ENCODE measurements at regions not wholly inside any gene's neighbourhood (a gene's known extent, or its start where the extent isn't known, plus 50 kb on each side); places are given as distances from the start of the nearest gene placed in this dataset.

DNA sequence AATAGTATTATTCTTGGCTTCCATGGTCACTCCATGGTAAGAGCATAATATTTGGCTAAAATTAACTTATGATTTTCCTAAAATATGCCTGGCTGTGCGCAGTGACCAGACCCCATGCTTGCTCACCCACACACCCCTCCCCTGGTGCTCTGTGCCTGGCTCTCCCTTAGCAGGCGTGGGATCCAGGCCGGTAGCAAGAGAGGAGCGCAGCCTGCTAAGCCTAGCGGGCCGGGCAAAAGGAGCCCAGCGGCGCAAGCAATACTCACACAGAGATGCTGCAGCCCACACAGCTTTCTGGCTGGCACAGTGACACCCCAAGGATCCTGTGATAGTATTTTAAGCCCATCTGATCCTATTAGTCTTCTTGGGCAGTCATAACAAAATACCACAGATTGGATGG lies 79.8 kb upstream of the EYS start:
- in situ Hi-C loops (cut with HindIII; ENCODE audit: low pct_ligation_motif_present, low sequenced_read_pairs), result no loop called here
- Histone ChIP-seq H3K4me3 (ENCODE audit: low read depth, low read length) (no peak overlapping the region), H3K27ac (no peak overlapping the region), H3K36me3 (replicated peaks) (no peaks in the 10 kb centered on the region), H3K27me3 (replicated peaks) (no peaks in the 10 kb centered on the region)
- no peak for TF ChIP-seq CTCF (IDR thresholded peaks at IDR 0.05; ENCODE audit: low read depth, low read length, missing control alignments)
- no peak for DNase-seq

DNA sequence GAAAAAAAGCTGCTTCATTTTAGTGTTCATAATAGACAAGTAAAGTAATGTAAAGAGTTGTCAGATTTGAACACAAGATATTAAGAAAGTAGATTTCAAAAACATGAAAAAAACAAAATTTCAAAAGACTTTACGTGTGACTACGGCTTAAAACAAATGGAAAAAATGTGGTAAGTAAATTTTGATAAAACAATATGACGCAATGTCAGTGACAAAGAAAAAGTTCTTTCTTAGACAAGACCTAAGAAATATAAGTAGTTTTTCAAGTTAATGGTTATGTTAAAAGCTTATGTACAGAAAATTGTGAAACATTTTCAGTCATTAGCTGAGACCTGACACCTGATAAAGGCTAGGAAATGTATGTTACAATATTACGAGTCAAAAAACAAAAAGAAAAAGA lies 73.7 kb upstream of the EYS start:
- in situ Hi-C loops (cut with HindIII; ENCODE audit: low pct_ligation_motif_present, low sequenced_read_pairs), result no loop called here
- no peak for TF ChIP-seq CTCF (IDR thresholded peaks at IDR 0.05; ENCODE audit: low read depth, low read length, missing control alignments)
- H3K27ac ChIP-seq, result no peak overlapping the region
- H3K36me3 ChIP-seq (replicated peaks), result no peaks in the 10 kb centered on the region
- DNase-seq, result no peak
- no peaks in the 10 kb centered on the region for H3K27me3 ChIP-seq (replicated peaks)
- no peak overlapping the region for H3K4me3 ChIP-seq (ENCODE audit: low read depth, low read length)

GRCh38 chr6:65776332-65776731 lies 69.3 kb upstream of the EYS start:
- H3K36me3 ChIP-seq (replicated peaks), result no peaks in the 10 kb centered on the region
- H3K27me3 ChIP-seq (replicated peaks), result no peaks in the 10 kb centered on the region
- TF ChIP-seq CTCF (IDR thresholded peaks at IDR 0.05; ENCODE audit: low read depth, low read length, missing control alignments), result peak; percentile 14
- H3K4me3 ChIP-seq (ENCODE audit: low read depth, low read length), result no peak overlapping the region
- DNase-seq, result no peak
- no peak overlapping the region for H3K27ac ChIP-seq
- in situ Hi-C loops (cut with HindIII; ENCODE audit: low pct_ligation_motif_present, low sequenced_read_pairs), result no loop called here

DNA sequence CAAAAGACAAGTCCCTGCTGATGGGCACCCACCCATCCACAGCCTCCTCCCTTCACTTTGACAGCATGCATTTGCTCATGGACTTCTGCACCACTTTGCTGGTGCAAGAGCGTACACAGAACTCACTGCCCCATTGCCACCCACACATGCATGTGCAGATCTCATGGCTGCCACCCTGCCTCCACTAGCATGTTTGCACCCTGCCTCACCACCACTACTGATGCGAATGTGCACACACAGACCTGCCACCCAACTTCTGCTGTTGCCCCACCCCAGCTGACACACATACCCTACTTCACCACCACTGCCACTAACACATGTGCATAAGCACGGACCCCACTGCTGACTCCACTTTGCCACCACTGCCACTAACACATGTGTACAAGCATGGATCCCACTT lies 64.9 kb upstream of the EYS start:
- no peak for TF ChIP-seq CTCF (IDR thresholded peaks at IDR 0.05; ENCODE audit: low read depth, low read length, missing control alignments)
- in situ Hi-C loops (cut with HindIII; ENCODE audit: low pct_ligation_motif_present, low sequenced_read_pairs), result no loop called here
- Histone ChIP-seq H3K36me3 (replicated peaks) (no peaks in the 10 kb centered on the region), H3K4me3 (ENCODE audit: low read depth, low read length) (no peak overlapping the region), H3K27me3 (replicated peaks) (no peaks in the 10 kb centered on the region), H3K27ac (no peak overlapping the region)
- no peak for DNase-seq

DNA sequence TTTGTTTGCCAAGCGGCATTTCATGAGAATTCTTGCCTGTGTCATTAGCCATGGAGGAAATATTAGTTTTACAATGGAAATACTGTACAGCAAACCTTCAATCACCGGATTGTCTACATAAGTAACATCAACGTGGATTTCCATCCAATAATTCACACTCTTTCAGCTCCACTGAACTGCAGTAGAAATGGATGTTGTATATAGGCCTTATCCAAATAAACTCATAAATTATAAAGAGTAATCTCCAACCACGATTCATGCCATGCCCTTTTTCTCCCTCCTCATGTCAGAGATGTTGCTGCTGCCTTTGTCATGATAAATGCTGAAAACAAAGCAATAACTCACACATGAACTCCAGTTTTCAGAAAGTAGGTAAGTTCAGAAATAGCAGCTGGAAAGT lies 54.9 kb upstream of the EYS start:
- H3K27me3 ChIP-seq (replicated peaks), result no peaks in the 10 kb centered on the region
- no peaks in the 10 kb centered on the region for H3K36me3 ChIP-seq (replicated peaks)
- no peak overlapping the region for H3K4me3 ChIP-seq (ENCODE audit: low read depth, low read length)
- in situ Hi-C loops (cut with HindIII; ENCODE audit: low pct_ligation_motif_present, low sequenced_read_pairs), result no loop called here
- no peak overlapping the region for H3K27ac ChIP-seq
- TF ChIP-seq CTCF (IDR thresholded peaks at IDR 0.05; ENCODE audit: low read depth, low read length, missing control alignments), result no peak
- no peak for DNase-seq

DNA sequence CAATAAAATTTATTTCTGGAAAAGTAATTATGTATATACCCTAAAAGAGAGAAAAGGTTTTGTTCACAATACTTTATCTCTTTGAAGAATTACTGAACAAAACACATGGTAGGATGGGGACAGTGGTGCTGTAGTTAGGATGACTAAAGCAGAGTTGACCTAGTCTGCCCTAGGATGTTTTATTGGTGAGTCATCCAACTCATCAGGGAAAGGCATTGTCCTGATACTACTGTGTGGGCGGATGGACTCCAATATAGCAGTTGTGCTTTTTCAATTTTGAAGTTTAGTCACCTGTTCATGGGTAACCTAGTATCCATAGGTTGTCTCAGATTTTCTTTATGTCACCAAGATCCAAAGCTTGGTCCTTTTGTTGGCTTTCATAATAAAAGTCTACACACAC lies 53.3 kb upstream of the EYS start:
- Histone ChIP-seq H3K36me3 (replicated peaks) (no peaks in the 10 kb centered on the region), H3K27ac (no peak overlapping the region), H3K4me3 (ENCODE audit: low read depth, low read length) (no peak overlapping the region), H3K27me3 (replicated peaks) (no peaks in the 10 kb centered on the region)
- no peak for DNase-seq
- TF ChIP-seq CTCF (IDR thresholded peaks at IDR 0.05; ENCODE audit: low read depth, low read length, missing control alignments), result no peak
- in situ Hi-C loops (cut with HindIII; ENCODE audit: low pct_ligation_motif_present, low sequenced_read_pairs), result no loop called here

All from brain microvascular endothelial cell (primary cell).